Adrenal gland (tissue), 5 donors: ENCODE measurements at regions not wholly inside any gene's neighbourhood (a gene's known extent, or its start where the extent isn't known, plus 50 kb on each side); places are given as distances from the start of the nearest gene placed in this dataset.

Experiments used
- CTCF ChIP-seq, 6 experiments: fragments of 450-650 bp in 4 of 6; fragments of 200-600 bp in 2 of 6; sonication (generic) in 1 of 6; IDR thresholded peaks; 1 replicate in 5 of 6; 2 replicates in 1 of 6; pipeline versions ENCODE4 v1.5.1 to v1.8.0; 2016 to 2021; ENCODE audit warnings: antibody characterized with exemption in 6 of 6, mild to moderate bottlenecking in 2 of 6, moderate library complexity in 1 of 6
- POLR2A ChIP-seq, 2 donors: fragments of 450-650 bp; IDR thresholded peaks; one replicate each; pipeline ENCODE4 v1.6.1; 2017; ENCODE audit warnings: antibody characterized with exemption in 2 of 2, mild to moderate bottlenecking in 2 of 2, moderate library complexity in 1 of 2
- donor health status: DM: no; HTN: no; CAD: no.

- TF ChIP-seq CTCF (IDR thresholded peaks at IDR 0.05) (no peak), POLR2A (IDR thresholded peaks at IDR 0.05) (no peak)
Observed at GRCh38 chr1:187645651-187646050, 816.9 kb downstream of the PLA2G4A start.
